SK-N-SH (cell line): ENCODE measurements at regions not wholly inside any gene's neighbourhood (a gene's known extent, or its start where the extent isn't known, plus 50 kb on each side); places are given as distances from the start of the nearest gene placed in this dataset.

Source experiments
- CTCF ChIA-PET: fragments of 300-600, 350-600 bp; formaldehyde crosslinking; extraction: SDS; loops from one replicate; lab custom pipeline; 2021; lab: Yijun Ruan, JAX
- POLR2A ChIA-PET: fragments of 350-600 bp; sonication (Branson Sonifier 250); formaldehyde crosslinking; extraction: SDS; loops from one replicate; lab custom pipeline; 2020; ENCODE audit warnings: antibody characterized with exemption, inconsistent platforms; lab: Yijun Ruan, JAX
- DNase-seq: peaks from one replicate; pipeline ENCODE4 v3.0.0; 2012
- H2AFZ ChIP-seq: fragments of 200-600 bp; sonication (generic); 2 replicates; pipeline ENCODE4 v1.8.1; 2016; ENCODE audit warnings: antibody characterized with exemption, mild to moderate bottlenecking, low read depth
- H3F3A ChIP-seq: fragments of 200-600 bp; sonication (generic); replicated peaks from 2 replicates; pipeline ENCODE3; 2016; ENCODE audit warnings: antibody characterized with exemption, mild to moderate bottlenecking; ENCODE audit not compliant: insufficient read depth
- H3K27ac ChIP-seq, 2 experiments: fragments of 200-500 bp in 1 of 2; fragments of 200-600 bp in 1 of 2; sonication (Bioruptor generic) in 1 of 2; sonication (generic), shearing (Covaris generic) in 1 of 2; 2 replicates each; pipeline versions ENCODE4 v1.5.1 to v1.6.1; 2014 to 2016; ENCODE audit warnings: low read depth in 2 of 2, inconsistent platforms in 1 of 2, low read length in 1 of 2, mild to moderate bottlenecking in 1 of 2, mixed read lengths in 1 of 2
- H3K27me3 ChIP-seq: fragments of 200-600 bp; sonication (generic), shearing (Covaris generic); 2 replicates; pipeline ENCODE4 v1.6.1; 2016; ENCODE audit warnings: mixed run types; ENCODE audit not compliant: insufficient read depth
- H3K36me3 ChIP-seq, 2 experiments: fragments of 200-500 bp in 1 of 2; fragments of 200-600 bp in 1 of 2; sonication (Bioruptor generic) in 1 of 2; sonication (generic) in 1 of 2; replicated peaks in 1 of 2; 2 replicates each; pipeline versions ENCODE3 to v1.5.1; 2014 to 2016; ENCODE audit warnings: low read length in 1 of 2, mild to moderate bottlenecking in 1 of 2; ENCODE audit not compliant: insufficient read depth in 2 of 2, control insufficient read depth in 1 of 2
- H3K4me1 ChIP-seq, 2 experiments: fragments of 200-500 bp in 1 of 2; fragments of 200-600 bp in 1 of 2; sonication (Bioruptor generic) in 1 of 2; sonication (generic), shearing (Covaris generic) in 1 of 2; 2 replicates each; pipeline versions ENCODE4 v1.5.1 to v1.6.1; 2014 to 2016; ENCODE audit warnings: low read depth in 1 of 2, low read length in 1 of 2, mixed run types in 1 of 2; ENCODE audit not compliant: insufficient read depth in 2 of 2, control insufficient read depth in 1 of 2
- H3K4me2 ChIP-seq: fragments of 200-600 bp; sonication (generic), shearing (Covaris generic); 2 replicates; pipeline ENCODE4 v1.6.1; 2017; ENCODE audit warnings: mixed run types
- H3K4me3 ChIP-seq, 2 experiments: fragments of 200-500 bp in 1 of 2; fragments of 200-600 bp in 1 of 2; sonication (Bioruptor generic) in 1 of 2; sonication (generic), shearing (Covaris generic) in 1 of 2; 2 replicates each; pipeline versions ENCODE4 v1.5.1 to v1.8.1; 2014 to 2016; ENCODE audit warnings: low read depth in 2 of 2, inconsistent platforms in 1 of 2, low read length in 1 of 2, mild to moderate bottlenecking in 1 of 2, mixed read lengths in 1 of 2, moderate library complexity in 1 of 2
- H3K79me2 ChIP-seq: fragments of 200-600 bp; sonication (generic); 2 replicates; pipeline ENCODE4 v1.8.1; 2017; ENCODE audit warnings: mild to moderate bottlenecking; ENCODE audit not compliant: insufficient read depth
- H3K9ac ChIP-seq: fragments of 200-600 bp; sonication (generic); 2 replicates; pipeline ENCODE4 v1.6.1; 2017; ENCODE audit warnings: mixed run types
- H3K9me2 ChIP-seq: fragments of 200-600 bp; sonication (generic); 2 replicates; pipeline ENCODE4 v1.6.1; 2017; ENCODE audit warnings: mixed run types
- H3K9me3 ChIP-seq: fragments of 200-600 bp; sonication (generic); 2 replicates; pipeline ENCODE4 v1.6.1; 2017; ENCODE audit warnings: mixed run types, mild to moderate bottlenecking, moderate library complexity
- H4K20me1 ChIP-seq: fragments of 200-600 bp; sonication (generic); 2 replicates; pipeline ENCODE4 v1.6.1; 2017; ENCODE audit warnings: mild to moderate bottlenecking, mixed run types; ENCODE audit not compliant: insufficient read depth
- CHD2 ChIP-seq: fragments of 150-350 bp; IDR thresholded peaks from 2 replicates; pipeline ENCODE4 v1.6.1; 2018; ENCODE audit warnings: low read length; ENCODE audit not compliant: partially characterized antibody
- EZH2phosphoT487 ChIP-seq: fragments of 200-600 bp; sonication (generic); IDR thresholded peaks from 2 replicates; pipeline ENCODE4 v1.6.1; 2017; ENCODE audit warnings: low read depth, mixed run types, mild to moderate bottlenecking, antibody characterized with exemption, moderate library complexity, borderline replicate concordance
- FOSL2 ChIP-seq: IDR thresholded peaks from 2 replicates; pipeline ENCODE4 v1.4.0; 2012; ENCODE audit warnings: low read depth, mild to moderate bottlenecking, moderate library complexity, borderline replicate concordance
- FOXJ3 ChIP-seq: sonication (generic); formaldehyde crosslinking; IDR thresholded peaks from 2 replicates; pipeline ENCODE4 v1.5.1; 2020; ENCODE audit warnings: mild to moderate bottlenecking, missing genetic modification reagents
- GATA2 ChIP-seq: sonication (generic); formaldehyde crosslinking; IDR thresholded peaks from 2 replicates; pipeline ENCODE4 v1.5.0; 2020; ENCODE audit warnings: mild to moderate bottlenecking, missing genetic modification reagents
- MEF2A ChIP-seq: IDR thresholded peaks from 2 replicates; pipeline ENCODE4 v1.4.0; 2012; ENCODE audit warnings: low read depth, borderline replicate concordance
- POLR2AphosphoS5 ChIP-seq: IDR thresholded peaks from 2 replicates; pipeline ENCODE4 v1.6.1; 2012; ENCODE audit warnings: low read depth, low read length
- RFX5 ChIP-seq: IDR thresholded peaks from 2 replicates; pipeline ENCODE4 v1.6.1; 2012; ENCODE audit warnings: mild to moderate bottlenecking, improper control_type of control experiment, low read length
- TAF1 ChIP-seq: IDR thresholded peaks from 2 replicates; pipeline ENCODE4 v1.6.1; 2012; ENCODE audit warnings: low read depth, mild to moderate bottlenecking, low read length, moderate library complexity, borderline replicate concordance
- TEAD4 ChIP-seq: IDR thresholded peaks from 2 replicates; pipeline ENCODE4 v1.4.0; 2012; ENCODE audit warnings: mild to moderate bottlenecking, borderline replicate concordance; ENCODE audit not compliant: insufficient read depth
- YY1 ChIP-seq: IDR thresholded peaks from 2 replicates; pipeline ENCODE4 v1.4.0; 2012; ENCODE audit warnings: low read depth, mild to moderate bottlenecking
- WGBS: methylation state at CpG from one replicate; pipeline ENCODE4 v1.1.6; 2017; ENCODE audit warnings: low lambda C conversion rate; 5-methylcytosine and 5-hydroxymethylcytosine counted together
- TF ChIP-seq, protein P1 (sequence below): IDR thresholded peaks from 2 replicates; pipeline ENCODE4 v1.4.0; 2012; ENCODE audit warnings: low read depth, borderline replicate concordance
- TF ChIP-seq, protein P2 (sequence below): fragments of 200-600 bp; sonication (generic); IDR thresholded peaks from 2 replicates; pipeline ENCODE4 v1.6.1; 2017; ENCODE audit warnings: antibody characterized with exemption, mild to moderate bottlenecking, moderate library complexity
- TF ChIP-seq, protein P3 (sequence below): fragments of 150-350 bp; IDR thresholded peaks from 2 replicates; pipeline ENCODE4 v1.6.1; 2017; ENCODE audit warnings: antibody characterized with exemption, low read length, low read depth, borderline replicate concordance
- TF ChIP-seq, protein P4 (sequence below): fragments of 150-350 bp; IDR thresholded peaks from 2 replicates; pipeline ENCODE4 v1.6.1; 2016; ENCODE audit warnings: mild to moderate bottlenecking, low read depth, low read length

DNA sequence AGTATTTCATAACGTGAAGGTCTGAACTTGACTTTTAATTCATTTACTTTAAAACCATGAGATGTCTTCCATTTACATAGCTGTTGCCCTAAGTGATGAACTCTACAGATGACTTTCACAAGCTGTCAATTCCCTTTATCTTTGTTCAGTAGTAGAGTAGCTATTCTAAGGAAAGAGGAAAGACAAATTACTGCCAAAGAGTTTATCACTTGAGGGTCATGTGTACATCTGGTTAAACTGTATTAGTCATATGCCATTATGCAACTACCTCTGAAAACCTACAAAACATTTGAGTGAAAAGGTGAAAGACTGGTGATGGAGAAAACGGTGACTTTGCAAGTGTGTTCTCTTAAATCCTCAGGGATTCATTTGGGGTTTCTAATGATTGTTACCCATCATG, 763.9 kb downstream of the TMEM182 start:
- Histone ChIP-seq H3K9me2 (no peaks in the 10 kb centered on the region), H3K4me3 (no peak overlapping the region), H3K79me2 (no peaks in the 10 kb centered on the region), H4K20me1 (no peaks in the 10 kb centered on the region), H2AFZ (no peak overlapping the region), H3K27ac (no peak overlapping the region), H3K4me2 (no peak overlapping the region), H3K9me3 (no peaks in the 10 kb centered on the region), H3K27me3 (no peaks in the 10 kb centered on the region), H3K4me1 (no peaks in the 10 kb centered on the region), H3K36me3 (no peaks in the 10 kb centered on the region), H3F3A (no peaks in the 10 kb centered on the region), H3K9ac (no peak overlapping the region)
- WGBS = 0% methylated on average over 2 of the region's 2 CpGs
- no peak for TF ChIP-seq POLR2AphosphoS5
- TF ChIP-seq MEF2A = no peak
- no peak for TF ChIP-seq TEAD4
- TF ChIP-seq, protein P1, sequence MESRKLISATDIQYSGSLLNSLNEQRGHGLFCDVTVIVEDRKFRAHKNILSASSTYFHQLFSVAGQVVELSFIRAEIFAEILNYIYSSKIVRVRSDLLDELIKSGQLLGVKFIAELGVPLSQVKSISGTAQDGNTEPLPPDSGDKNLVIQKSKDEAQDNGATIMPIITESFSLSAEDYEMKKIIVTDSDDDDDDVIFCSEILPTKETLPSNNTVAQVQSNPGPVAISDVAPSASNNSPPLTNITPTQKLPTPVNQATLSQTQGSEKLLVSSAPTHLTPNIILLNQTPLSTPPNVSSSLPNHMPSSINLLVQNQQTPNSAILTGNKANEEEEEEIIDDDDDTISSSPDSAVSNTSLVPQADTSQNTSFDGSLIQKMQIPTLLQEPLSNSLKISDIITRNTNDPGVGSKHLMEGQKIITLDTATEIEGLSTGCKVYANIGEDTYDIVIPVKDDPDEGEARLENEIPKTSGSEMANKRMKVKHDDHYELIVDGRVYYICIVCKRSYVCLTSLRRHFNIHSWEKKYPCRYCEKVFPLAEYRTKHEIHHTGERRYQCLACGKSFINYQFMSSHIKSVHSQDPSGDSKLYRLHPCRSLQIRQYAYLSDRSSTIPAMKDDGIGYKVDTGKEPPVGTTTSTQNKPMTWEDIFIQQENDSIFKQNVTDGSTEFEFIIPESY = no peak
- no peak for TF ChIP-seq RFX5
- CTCF ChIA-PET = no interaction called here
- no peak for DNase-seq
- POLR2A ChIA-PET = no interaction called here

DNA sequence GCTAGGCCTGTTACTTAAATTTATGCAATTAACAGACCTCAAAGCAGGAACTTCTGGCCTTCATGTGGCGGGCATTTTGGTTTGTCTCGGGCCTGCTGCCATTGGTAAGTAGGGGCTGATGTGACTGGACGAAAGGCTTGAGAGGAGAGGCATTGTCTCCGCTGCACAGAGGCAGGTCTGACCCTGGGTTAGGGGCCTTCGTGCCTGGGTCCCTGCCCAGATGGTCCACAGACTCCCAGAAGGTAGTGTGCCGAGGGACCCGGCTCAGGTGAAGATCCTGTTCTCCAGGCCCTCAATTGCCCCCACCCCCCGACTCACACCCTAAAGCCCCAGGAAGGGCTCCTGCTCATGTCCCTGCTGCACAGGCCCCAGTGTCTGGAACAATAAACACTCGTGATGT, 764.9 kb downstream of the TMEM182 start:
- Histone ChIP-seq H3K79me2 (no peaks in the 10 kb centered on the region), H3K9ac (no peak overlapping the region), H3K4me1 (no peaks in the 10 kb centered on the region), H3F3A (no peaks in the 10 kb centered on the region), H3K4me2 (no peak overlapping the region), H3K4me3 (no peak overlapping the region), H3K36me3 (no peaks in the 10 kb centered on the region), H2AFZ (no peak overlapping the region), H3K27ac (no peak overlapping the region), H3K27me3 (no peaks in the 10 kb centered on the region), H4K20me1 (no peaks in the 10 kb centered on the region), H3K9me2 (no peaks in the 10 kb centered on the region), H3K9me3 (no peaks in the 10 kb centered on the region)
- WGBS = 2% methylated on average over 4 of the region's 9 CpGs
- no peak for TF ChIP-seq FOSL2
- CTCF ChIA-PET = no interaction called here
- no peak for DNase-seq
- POLR2A ChIA-PET = no interaction called here

DNA sequence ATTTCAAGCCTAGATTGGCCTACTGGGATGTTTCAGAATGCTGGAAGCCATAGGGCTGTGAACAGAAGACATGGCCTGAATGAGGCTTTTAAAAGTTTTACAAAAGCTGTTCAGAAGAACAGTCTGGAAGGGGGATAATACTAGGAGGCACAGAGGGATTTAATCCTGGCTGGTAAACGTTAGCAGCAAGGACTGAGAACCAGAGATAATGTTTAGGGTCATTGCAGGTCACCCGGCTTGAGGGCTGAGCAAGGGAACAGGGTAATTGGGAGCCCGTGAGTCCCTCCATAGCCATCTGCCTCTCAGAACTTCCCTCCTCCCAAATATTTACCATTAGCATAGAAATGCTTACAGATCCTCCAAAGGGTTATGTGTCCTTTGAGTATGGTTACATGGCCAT, 765.4 kb downstream of the TMEM182 start:
- Histone ChIP-seq H3K27ac (no peak overlapping the region), H4K20me1 (no peaks in the 10 kb centered on the region), H3K27me3 (no peaks in the 10 kb centered on the region), H3K9ac (no peak overlapping the region), H3K9me3 (no peaks in the 10 kb centered on the region), H3K4me3 (no peak overlapping the region), H3K4me2 (no peak overlapping the region), H3K79me2 (no peaks in the 10 kb centered on the region), H3K4me1 (no peaks in the 10 kb centered on the region), H3K36me3 (no peaks in the 10 kb centered on the region), H2AFZ (no peak overlapping the region), H3K9me2 (no peaks in the 10 kb centered on the region), H3F3A (no peaks in the 10 kb centered on the region)
- WGBS = 0% methylated on average over 3 of the region's 3 CpGs
- no peak for DNase-seq
- ChIA-PET POLR2A (no interaction called here), CTCF (no interaction called here)
- TF ChIP-seq TEAD4 = no peak
- TF ChIP-seq, protein P2, sequence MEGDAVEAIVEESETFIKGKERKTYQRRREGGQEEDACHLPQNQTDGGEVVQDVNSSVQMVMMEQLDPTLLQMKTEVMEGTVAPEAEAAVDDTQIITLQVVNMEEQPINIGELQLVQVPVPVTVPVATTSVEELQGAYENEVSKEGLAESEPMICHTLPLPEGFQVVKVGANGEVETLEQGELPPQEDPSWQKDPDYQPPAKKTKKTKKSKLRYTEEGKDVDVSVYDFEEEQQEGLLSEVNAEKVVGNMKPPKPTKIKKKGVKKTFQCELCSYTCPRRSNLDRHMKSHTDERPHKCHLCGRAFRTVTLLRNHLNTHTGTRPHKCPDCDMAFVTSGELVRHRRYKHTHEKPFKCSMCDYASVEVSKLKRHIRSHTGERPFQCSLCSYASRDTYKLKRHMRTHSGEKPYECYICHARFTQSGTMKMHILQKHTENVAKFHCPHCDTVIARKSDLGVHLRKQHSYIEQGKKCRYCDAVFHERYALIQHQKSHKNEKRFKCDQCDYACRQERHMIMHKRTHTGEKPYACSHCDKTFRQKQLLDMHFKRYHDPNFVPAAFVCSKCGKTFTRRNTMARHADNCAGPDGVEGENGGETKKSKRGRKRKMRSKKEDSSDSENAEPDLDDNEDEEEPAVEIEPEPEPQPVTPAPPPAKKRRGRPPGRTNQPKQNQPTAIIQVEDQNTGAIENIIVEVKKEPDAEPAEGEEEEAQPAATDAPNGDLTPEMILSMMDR = no peak
- TF ChIP-seq, protein P3, sequence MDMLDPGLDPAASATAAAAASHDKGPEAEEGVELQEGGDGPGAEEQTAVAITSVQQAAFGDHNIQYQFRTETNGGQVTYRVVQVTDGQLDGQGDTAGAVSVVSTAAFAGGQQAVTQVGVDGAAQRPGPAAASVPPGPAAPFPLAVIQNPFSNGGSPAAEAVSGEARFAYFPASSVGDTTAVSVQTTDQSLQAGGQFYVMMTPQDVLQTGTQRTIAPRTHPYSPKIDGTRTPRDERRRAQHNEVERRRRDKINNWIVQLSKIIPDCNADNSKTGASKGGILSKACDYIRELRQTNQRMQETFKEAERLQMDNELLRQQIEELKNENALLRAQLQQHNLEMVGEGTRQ = no peak
- TF ChIP-seq POLR2AphosphoS5 = no peak
- no peak for TF ChIP-seq EZH2phosphoT487
- TF ChIP-seq, protein P4, sequence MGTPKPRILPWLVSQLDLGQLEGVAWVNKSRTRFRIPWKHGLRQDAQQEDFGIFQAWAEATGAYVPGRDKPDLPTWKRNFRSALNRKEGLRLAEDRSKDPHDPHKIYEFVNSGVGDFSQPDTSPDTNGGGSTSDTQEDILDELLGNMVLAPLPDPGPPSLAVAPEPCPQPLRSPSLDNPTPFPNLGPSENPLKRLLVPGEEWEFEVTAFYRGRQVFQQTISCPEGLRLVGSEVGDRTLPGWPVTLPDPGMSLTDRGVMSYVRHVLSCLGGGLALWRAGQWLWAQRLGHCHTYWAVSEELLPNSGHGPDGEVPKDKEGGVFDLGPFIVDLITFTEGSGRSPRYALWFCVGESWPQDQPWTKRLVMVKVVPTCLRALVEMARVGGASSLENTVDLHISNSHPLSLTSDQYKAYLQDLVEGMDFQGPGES = no peak
- no peak for TF ChIP-seq FOXJ3 (CRISPR knock-in tag)
- TF ChIP-seq TAF1 = no peak
- TF ChIP-seq CHD2 = no peak
- TF ChIP-seq YY1 = no peak
- TF ChIP-seq GATA2 (CRISPR knock-in tag) = no peak
